Endothelial cell (in vitro differentiated cells): ENCODE measurements at regions not wholly inside any gene's neighbourhood (a gene's known extent, or its start where the extent isn't known, plus 50 kb on each side); places are given as distances from the start of the nearest gene placed in this dataset.

Source experiments
- DNase-seq: peaks from one replicate; pipeline ENCODE4 v3.0.0; 2021; ENCODE audit warnings: low spot score
- H3K27ac Mint-ChIP-seq: one replicate; pipeline ENCODE4 v1.8.0; 2021; ENCODE audit warnings: mixed read lengths, inconsistent platforms; ENCODE audit not compliant: unreplicated experiment
- H3K27me3 Mint-ChIP-seq: one replicate; pipeline ENCODE4 v1.8.0; 2021; ENCODE audit warnings: mild to moderate bottlenecking, moderate library complexity, mixed read lengths, inconsistent platforms; ENCODE audit not compliant: unreplicated experiment
- H3K36me3 Mint-ChIP-seq: one replicate; pipeline ENCODE4 v1.8.0; 2021; ENCODE audit warnings: mild to moderate bottlenecking, low read depth, mixed read lengths, inconsistent platforms; ENCODE audit not compliant: unreplicated experiment
- H3K4me1 Mint-ChIP-seq: one replicate; pipeline ENCODE4 v1.8.0; 2021; ENCODE audit warnings: mild to moderate bottlenecking, mixed read lengths, inconsistent platforms; ENCODE audit not compliant: unreplicated experiment
- H3K4me3 Mint-ChIP-seq: one replicate; pipeline ENCODE4 v1.8.0; 2021; ENCODE audit warnings: mild to moderate bottlenecking, mixed read lengths, inconsistent platforms; ENCODE audit not compliant: unreplicated experiment
- H3K9me3 Mint-ChIP-seq: one replicate; pipeline ENCODE4 v1.8.0; 2021; ENCODE audit warnings: mixed read lengths, inconsistent platforms; ENCODE audit not compliant: unreplicated experiment
- CTCF ChIP-seq: fragments of 200-600 bp; sonication (generic); IDR thresholded peaks from one replicate; pipeline ENCODE4 v1.5.0; 2021; ENCODE audit warnings: antibody characterized with exemption; ENCODE audit not compliant: unreplicated experiment

- no peaks in the 10 kb centered on the region for H3K27me3 Mint-ChIP-seq
- no peaks in the 10 kb centered on the region for H3K9me3 Mint-ChIP-seq
- H3K36me3 Mint-ChIP-seq: no peaks in the 10 kb centered on the region
- H3K4me1 Mint-ChIP-seq: peaks cover 13% of the 10 kb centered on the region
- no peak overlapping the region for H3K27ac Mint-ChIP-seq
- TF ChIP-seq CTCF: no peak
- no peak for DNase-seq
- H3K4me3 Mint-ChIP-seq: no peak overlapping the region
Observed at GRCh38 chr15:87589134-87589533, 667.4 kb downstream of the NTRK3 start.

GRCh38 chr15:87582169-87582568 lies 674.4 kb downstream of the NTRK3 start:
- Mint-ChIP-seq H3K27ac (no peak overlapping the region), H3K9me3 (no peaks in the 10 kb centered on the region), H3K4me1 (no peaks in the 10 kb centered on the region), H3K27me3 (no peaks in the 10 kb centered on the region), H3K36me3 (no peaks in the 10 kb centered on the region), H3K4me3 (no peak overlapping the region)
- no peak for TF ChIP-seq CTCF
- no peak for DNase-seq

GRCh38 chr15:87579537-87579936 lies 677.0 kb downstream of the NTRK3 start:
- Mint-ChIP-seq H3K27me3 (no peaks in the 10 kb centered on the region), H3K9me3 (no peaks in the 10 kb centered on the region)

GRCh38 chr15:87578776-87579175 lies 677.8 kb downstream of the NTRK3 start:
- DNase-seq: no peak
- no peaks in the 10 kb centered on the region for H3K4me1 Mint-ChIP-seq
- H3K27me3 Mint-ChIP-seq: no peaks in the 10 kb centered on the region
- H3K9me3 Mint-ChIP-seq: no peaks in the 10 kb centered on the region
- no peak overlapping the region for H3K4me3 Mint-ChIP-seq
- H3K27ac Mint-ChIP-seq: no peak overlapping the region
- no peak for TF ChIP-seq CTCF
- no peaks in the 10 kb centered on the region for H3K36me3 Mint-ChIP-seq

More at GRCh38 chr15:87579537-87579936, 677.0 kb downstream of the NTRK3 start:
- TF ChIP-seq CTCF: no peak
- Mint-ChIP-seq H3K27ac (no peak overlapping the region), H3K4me1 (no peaks in the 10 kb centered on the region), H3K36me3 (no peaks in the 10 kb centered on the region), H3K4me3 (no peak overlapping the region)
- DNase-seq: no peak

GRCh38 chr15:87577336-87577735 lies 679.2 kb downstream of the NTRK3 start:
- Mint-ChIP-seq H3K27me3 (no peaks in the 10 kb centered on the region), H3K4me1 (no peaks in the 10 kb centered on the region), H3K27ac (no peak overlapping the region), H3K36me3 (no peaks in the 10 kb centered on the region), H3K4me3 (no peak overlapping the region), H3K9me3 (no peaks in the 10 kb centered on the region)
- no peak for TF ChIP-seq CTCF
- no peak for DNase-seq
